ENCODE measurements at regions not wholly inside any gene's neighbourhood (a gene's known extent, or its start where the extent isn't known, plus 50 kb on each side); places are given as distances from the start of the nearest gene placed in this dataset.

- TF ChIP-seq ZNF416 (CRISPR knock-in tag; IDR thresholded peaks at IDR 0.05), result no peak
- TF ChIP-seq, protein P1, sequence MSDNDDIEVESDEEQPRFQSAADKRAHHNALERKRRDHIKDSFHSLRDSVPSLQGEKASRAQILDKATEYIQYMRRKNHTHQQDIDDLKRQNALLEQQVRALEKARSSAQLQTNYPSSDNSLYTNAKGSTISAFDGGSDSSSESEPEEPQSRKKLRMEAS (CRISPR knock-in tag; IDR thresholded peaks at IDR 0.05), result no peak
These were observed 244.7 kb upstream of the ADARB2 start for GRCh38 chr10:1981976-1982375.
